Small intestine (tissue), 7 donors: ENCODE measurements at regions not wholly inside any gene's neighbourhood (a gene's known extent, or its start where the extent isn't known, plus 50 kb on each side); places are given as distances from the start of the nearest gene placed in this dataset.

Experiments
- DNase-seq, 2 donors: peaks; one replicate each; pipeline versions ENCODE4 v3.0.0 to v3.0.0-alpha.2; 2013
- FAIRE-seq: peaks from 2 replicates; lab custom pipeline; 2012; peaks lifted over from hg19 to GRCh38; lab: Jason Lieb, UNC
- H3K27ac ChIP-seq, 3 donors: one replicate each; pipeline ENCODE4 v1.5.1; 2013; ENCODE audit warnings: low read length in 2 of 3, mild to moderate bottlenecking in 2 of 3, control low read depth in 1 of 3, inconsistent platforms in 1 of 3, low read depth in 1 of 3, moderate library complexity in 1 of 3
- H3K27me3 ChIP-seq, 3 donors: one replicate each; pipeline ENCODE4 v1.6.1; 2013; ENCODE audit warnings: low read length in 3 of 3, inconsistent platforms in 1 of 3; ENCODE audit not compliant: control insufficient read depth in 3 of 3, insufficient read depth in 3 of 3
- H3K36me3 ChIP-seq, 3 donors: one replicate each; pipeline ENCODE4 v1.6.1; 2013; ENCODE audit warnings: low read length in 3 of 3, inconsistent platforms in 1 of 3, low read depth in 1 of 3, mild to moderate bottlenecking in 1 of 3, moderate library complexity in 1 of 3; ENCODE audit not compliant: control insufficient read depth in 3 of 3, insufficient read depth in 2 of 3
- H3K4me1 ChIP-seq, 3 donors: one replicate each; pipeline ENCODE4 v1.6.1; 2013; ENCODE audit warnings: low read length in 2 of 3, inconsistent platforms in 1 of 3, low read depth in 1 of 3, mild to moderate bottlenecking in 1 of 3, moderate library complexity in 1 of 3; ENCODE audit not compliant: control insufficient read depth in 3 of 3, insufficient read depth in 2 of 3
- H3K4me3 ChIP-seq, 3 donors: one replicate each; pipeline ENCODE4 v1.5.1; 2013; ENCODE audit warnings: low read length in 3 of 3, control low read depth in 1 of 3, inconsistent platforms in 1 of 3, low read depth in 1 of 3, mild to moderate bottlenecking in 1 of 3, moderate library complexity in 1 of 3
- H3K9me3 ChIP-seq, 2 donors: one replicate each; pipeline ENCODE4 v1.6.1; 2013; ENCODE audit warnings: low read depth in 1 of 2, low read length in 1 of 2; ENCODE audit not compliant: control insufficient read depth in 2 of 2, insufficient read depth in 1 of 2
- WGBS, 3 donors: extraction: QIAGEN DNeasy Blood & Tissue Kit; methylation state at CpG; one replicate each; pipeline ENCODE4 v1.1.7; 2013; 5-methylcytosine and 5-hydroxymethylcytosine counted together
- donor health status: healthy with polysubstance abuse.
- donor health status: control.
- donor health status: control.
- donor health status: Bipolar disorder and iron deficiency.
- donor health status: healthy.

DNA sequence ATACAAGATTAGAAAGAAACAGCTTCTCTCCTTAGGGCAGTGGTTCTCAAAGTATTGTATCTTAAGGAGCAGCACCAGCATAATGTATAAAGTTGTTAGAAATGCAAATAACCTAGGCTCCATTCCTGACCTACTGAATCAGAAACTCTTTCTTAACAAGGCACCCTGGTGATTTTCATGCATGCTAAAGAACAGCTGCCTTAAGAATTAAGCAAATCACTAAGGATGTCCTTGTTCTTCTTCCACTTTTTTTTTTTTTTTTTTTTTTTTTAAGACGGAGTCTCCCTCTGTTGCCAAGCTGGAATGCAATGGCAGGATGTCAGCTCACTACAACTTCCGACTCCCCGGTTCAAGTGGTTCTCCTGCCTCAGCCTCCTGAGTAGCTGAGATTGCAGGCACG is 1095.2 kb upstream of the EDIL3 start:
- DNase-seq (no peak), FAIRE-seq (no peak)
- 84 to 92% (median 88%) methylated on average over 4 of the region's 4 CpGs for WGBS, 3 donors
- H3K9me3 ChIP-seq = peaks cover 0 to 9% of the 10 kb centered on the region in 2 donors
- H3K36me3 ChIP-seq = no peaks in the 10 kb centered on the region
- H3K27me3 ChIP-seq = no peaks in the 10 kb centered on the region
- H3K4me1 ChIP-seq = no peaks in the 10 kb centered on the region
- no peak overlapping the region for H3K4me3 ChIP-seq
- no peak overlapping the region for H3K27ac ChIP-seq

DNA sequence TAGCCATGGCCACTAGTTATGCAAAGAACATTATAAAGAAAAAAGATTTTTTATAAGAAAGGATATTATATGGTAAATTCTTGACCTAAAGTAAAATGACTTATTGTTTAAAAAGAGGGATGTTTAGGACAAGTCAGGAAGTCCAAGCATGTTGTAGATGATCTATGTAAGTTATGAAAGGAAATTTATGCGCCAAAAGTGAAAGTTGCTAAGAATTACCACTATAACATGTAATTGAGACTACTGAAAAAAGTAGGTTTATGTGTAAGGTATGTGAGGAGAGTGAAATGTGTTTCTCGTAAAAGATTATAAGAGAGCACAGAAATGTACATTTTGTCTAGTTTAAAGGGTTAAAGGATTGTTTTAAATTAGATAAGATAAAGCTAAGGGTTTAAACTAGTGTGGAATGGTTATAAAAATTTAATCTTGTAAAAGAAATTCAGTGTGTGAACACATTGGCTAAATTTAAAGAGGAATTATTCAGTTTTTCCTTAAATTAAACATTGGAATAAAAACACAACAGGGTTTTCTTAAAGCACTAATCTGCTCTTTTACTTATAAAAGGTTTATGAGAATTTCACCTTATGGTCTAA is 1100.4 kb upstream of the EDIL3 start:
- FAIRE-seq (peak; percentile 5), DNase-seq (no peak)
- no peaks in the 10 kb centered on the region for H3K4me1 ChIP-seq
- H3K27ac ChIP-seq = no peak overlapping the region
- WGBS, 3 donors = 86 to 88% (median 87%) methylated on average over 2 of the region's 2 CpGs
- H3K4me3 ChIP-seq = no peak overlapping the region
- no peaks in the 10 kb centered on the region for H3K36me3 ChIP-seq
- peaks cover 0 to 12% of the 10 kb centered on the region in 2 donors for H3K9me3 ChIP-seq
- H3K27me3 ChIP-seq = no peaks in the 10 kb centered on the region

DNA sequence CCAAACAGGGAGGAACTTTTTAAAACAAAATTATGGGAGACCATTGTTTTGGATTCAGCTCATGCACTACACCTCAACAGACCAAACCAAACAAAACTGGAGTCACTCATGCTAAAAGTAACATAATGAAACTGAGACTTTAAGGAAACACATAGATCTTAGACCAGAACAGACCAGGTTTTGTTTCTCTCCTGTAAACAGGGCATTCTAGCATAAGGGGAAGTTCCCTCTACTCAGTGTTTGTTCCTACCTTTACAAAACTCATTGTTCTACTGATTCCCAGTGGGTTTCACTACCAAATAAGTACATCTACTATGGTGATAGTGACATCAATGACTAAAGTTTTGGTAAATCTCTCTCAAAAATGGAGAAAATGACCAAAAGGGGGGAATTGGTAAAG is 1103.6 kb upstream of the EDIL3 start:
- FAIRE-seq (no peak), DNase-seq (no peak)
- Histone ChIP-seq H3K4me3 (no peak overlapping the region), H3K9me3 (peaks cover 0 to 10% of the 10 kb centered on the region in 2 donors), H3K27me3 (no peaks in the 10 kb centered on the region), H3K36me3 (no peaks in the 10 kb centered on the region), H3K4me1 (no peaks in the 10 kb centered on the region), H3K27ac (no peak overlapping the region)

DNA sequence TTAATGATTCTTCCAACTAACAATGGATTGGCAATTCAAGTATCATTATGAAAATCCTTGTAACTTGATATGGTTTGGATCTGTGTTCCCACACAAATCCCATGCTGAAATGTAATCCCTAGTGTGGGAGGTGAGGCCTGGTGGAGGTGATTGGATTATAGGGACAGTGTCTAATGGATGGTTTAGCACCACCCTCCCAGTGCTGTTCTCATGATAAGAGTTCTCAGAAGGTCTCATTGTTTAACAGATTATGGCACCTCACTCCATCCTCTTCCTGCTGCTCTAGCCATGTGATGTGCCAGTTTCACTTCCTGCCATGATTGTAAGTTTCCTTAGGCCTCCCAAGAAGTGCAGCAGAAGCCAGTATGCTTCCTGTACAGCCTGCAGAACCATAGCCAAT is 1116.2 kb upstream of the EDIL3 start:
- Histone ChIP-seq H3K4me1 (no peaks in the 10 kb centered on the region), H3K27ac (no peak overlapping the region), H3K4me3 (no peak overlapping the region), H3K27me3 (no peaks in the 10 kb centered on the region), H3K36me3 (no peaks in the 10 kb centered on the region), H3K9me3 (no peaks in the 10 kb centered on the region)
- no peak for DNase-seq
- FAIRE-seq = no peak

DNA sequence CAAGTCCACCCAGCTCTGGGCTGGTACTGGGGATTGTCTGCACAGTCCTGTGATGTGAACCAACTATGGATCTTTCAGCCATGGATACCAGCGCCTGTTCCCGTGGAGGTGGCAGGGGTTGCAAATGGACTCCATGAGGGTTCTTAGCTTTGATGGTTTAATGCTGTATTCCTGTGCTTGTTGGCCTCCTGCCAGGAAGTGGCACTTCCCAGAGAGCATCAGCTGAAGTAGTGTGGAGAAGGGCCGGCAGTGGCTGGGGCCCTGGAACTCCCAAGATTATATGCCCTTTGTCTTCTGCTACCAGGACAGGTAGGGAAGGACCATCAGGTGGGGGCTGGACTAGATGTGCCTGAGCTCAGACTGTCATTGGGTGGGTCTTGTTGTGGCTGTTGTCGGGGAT is 1104.8 kb upstream of the COX7C start:
- no peak overlapping the region for H3K27ac ChIP-seq
- H3K9me3 ChIP-seq = no peaks in the 10 kb centered on the region
- H3K4me3 ChIP-seq = no peak overlapping the region
- FAIRE-seq (no peak), DNase-seq (no peak)
- WGBS, 3 donors = 81 to 93% (median 85%) methylated on average over 4 of the region's 4 CpGs
- no peaks in the 10 kb centered on the region for H3K36me3 ChIP-seq
- no peaks in the 10 kb centered on the region for H3K27me3 ChIP-seq
- H3K4me1 ChIP-seq = no peaks in the 10 kb centered on the region

DNA sequence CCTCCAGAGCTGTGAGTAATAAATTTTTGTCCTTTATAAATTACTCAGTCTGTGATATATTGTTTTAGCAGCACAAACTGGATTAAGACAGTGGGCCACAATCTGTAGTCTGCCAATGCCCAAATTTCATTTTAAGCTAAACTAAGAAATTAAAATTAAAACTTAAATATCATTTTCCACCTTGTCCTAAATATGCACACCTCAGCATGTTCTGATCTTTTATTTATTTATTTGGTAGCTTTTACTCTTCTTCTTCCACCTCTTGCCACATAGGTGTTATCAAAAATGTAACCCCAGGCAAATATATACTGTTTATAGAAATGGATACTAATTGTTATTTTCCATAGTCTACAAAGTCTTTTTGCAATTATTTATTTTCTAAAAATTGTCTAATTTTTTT is 1102.2 kb upstream of the COX7C start:
- DNase-seq (no peak), FAIRE-seq (no peak)
- Histone ChIP-seq H3K9me3 (no peaks in the 10 kb centered on the region), H3K36me3 (no peaks in the 10 kb centered on the region), H3K4me1 (no peaks in the 10 kb centered on the region), H3K4me3 (no peak overlapping the region), H3K27ac (no peak overlapping the region), H3K27me3 (no peaks in the 10 kb centered on the region)

DNA sequence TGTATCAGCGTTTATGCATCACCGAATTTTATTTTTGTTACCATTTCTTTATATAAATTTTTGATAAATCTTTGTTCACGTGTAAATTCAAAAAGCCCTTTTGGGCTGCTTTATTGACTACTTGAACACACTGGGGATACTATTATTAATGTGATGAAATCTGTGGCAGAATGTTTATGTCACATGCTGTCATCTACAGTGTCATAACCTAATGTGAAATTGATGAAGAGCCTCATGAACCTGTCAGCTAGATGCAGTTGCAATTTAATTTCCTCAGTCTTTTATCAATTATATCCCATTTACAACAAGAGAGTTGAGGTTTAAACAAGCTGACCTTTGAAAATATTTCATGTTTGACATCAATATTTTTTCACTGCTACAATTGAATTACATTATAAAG is 1100.4 kb upstream of the COX7C start:
- H3K27me3 ChIP-seq = no peaks in the 10 kb centered on the region
- FAIRE-seq = no peak
- 82 to 88% (median 85%) methylated on average over 3 of the region's 3 CpGs for WGBS, 3 donors

DNA sequence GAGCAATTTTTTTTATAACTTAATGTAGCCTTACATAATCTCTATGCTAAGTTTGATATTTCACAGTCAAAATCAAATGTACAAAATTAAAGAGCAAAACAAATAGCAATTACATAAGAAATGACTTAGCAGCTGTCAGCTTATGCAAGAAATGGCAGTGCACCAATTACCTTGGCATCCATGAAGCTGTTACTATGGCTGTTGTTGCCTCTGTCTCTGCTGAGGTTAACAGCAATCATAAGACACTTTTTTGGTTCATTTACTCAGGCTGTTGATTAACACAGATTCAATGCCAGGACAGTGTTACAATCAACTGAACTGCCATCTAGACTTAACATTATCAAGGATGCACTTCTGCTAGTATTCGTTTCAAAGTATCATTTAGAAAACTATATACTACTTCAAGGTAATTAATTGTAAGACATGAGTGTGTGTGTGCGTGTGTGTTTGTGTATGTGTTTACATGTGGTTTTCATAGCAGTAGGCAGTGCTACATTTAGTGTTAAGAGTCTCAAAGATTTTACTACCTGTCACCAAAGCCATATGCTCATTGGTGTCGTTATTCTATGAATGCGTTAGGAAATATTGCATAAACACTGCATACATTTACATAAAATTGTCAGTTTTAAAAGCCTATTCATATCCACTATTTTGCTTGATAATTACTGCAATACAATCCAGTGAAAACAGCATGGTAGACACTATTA is 1084.2 kb upstream of the COX7C start:
- Histone ChIP-seq H3K27me3 (no peaks in the 10 kb centered on the region), H3K36me3 (no peaks in the 10 kb centered on the region), H3K27ac (no peak overlapping the region), H3K9me3 (no peaks in the 10 kb centered on the region), H3K4me1 (no peaks in the 10 kb centered on the region), H3K4me3 (no peak overlapping the region)
- no peak for FAIRE-seq
- DNase-seq = no peak
- 75 to 76% (median 76%) methylated on average over 4 of the region's 4 CpGs for WGBS, 3 donors

More for the DNA sequence above, 1100.4 kb upstream of the COX7C start:
- H3K9me3 ChIP-seq = no peaks in the 10 kb centered on the region
- no peak overlapping the region for H3K27ac ChIP-seq
- no peak for DNase-seq
- no peaks in the 10 kb centered on the region for H3K36me3 ChIP-seq
- H3K4me1 ChIP-seq = no peaks in the 10 kb centered on the region
- H3K4me3 ChIP-seq = no peak overlapping the region

DNA sequence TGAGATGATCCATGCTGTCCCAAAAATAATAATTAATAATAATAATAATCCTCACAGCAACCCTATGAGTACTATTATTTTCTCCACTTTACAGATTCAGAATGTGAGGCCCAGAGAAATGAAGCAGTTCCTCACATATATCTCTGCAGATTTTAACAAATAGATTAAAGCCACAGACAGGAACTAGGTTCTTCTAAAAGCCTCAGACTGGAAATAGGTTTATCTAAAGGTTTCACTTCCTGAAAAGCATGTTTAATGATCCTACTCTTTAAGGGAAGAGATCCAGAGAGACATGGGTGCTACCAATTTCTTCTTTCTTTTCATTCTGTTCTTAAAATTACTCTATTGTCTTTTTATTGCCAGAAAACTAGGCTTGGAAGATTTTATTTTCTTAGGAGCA is 1079.4 kb upstream of the COX7C start:
- H3K27me3 ChIP-seq = no peaks in the 10 kb centered on the region
- DNase-seq (no peak), FAIRE-seq (no peak)
- no peak overlapping the region for H3K27ac ChIP-seq
- H3K4me1 ChIP-seq = no peaks in the 10 kb centered on the region
- H3K36me3 ChIP-seq = no peaks in the 10 kb centered on the region
- H3K9me3 ChIP-seq = no peaks in the 10 kb centered on the region
- no peak overlapping the region for H3K4me3 ChIP-seq
